BE2C (cell line): ENCODE measurements at regions not wholly inside any gene's neighbourhood (a gene's known extent, or its start where the extent isn't known, plus 50 kb on each side); places are given as distances from the start of the nearest gene placed in this dataset.
A peak's percentile ranks its signal among the peaks of the same experiment; 100 is the strongest.

Experiments used
- DNase-seq: peaks from one replicate; pipeline ENCODE4 v3.0.0-alpha.2; 2020
- H3K27me3 ChIP-seq: fragments of 250-450 bp; sonication (Bioruptor Pico); 2 replicates; pipeline ENCODE4 v1.5.1; 2020; ENCODE audit warnings: mild to moderate bottlenecking
- H3K36me3 ChIP-seq: fragments of 250-450 bp; sonication (Bioruptor Pico); 2 replicates; pipeline ENCODE4 v1.5.1; 2020; ENCODE audit warnings: mild to moderate bottlenecking
- H3K4me1 ChIP-seq: fragments of 250-450 bp; sonication (Bioruptor Pico); 2 replicates; pipeline ENCODE4 v1.5.1; 2020
- H3K4me3 ChIP-seq: 2 replicates; pipeline ENCODE4 v1.5.1; 2011; ENCODE audit warnings: low read depth, low read length
- H3K9me3 ChIP-seq: fragments of 250-450 bp; sonication (Bioruptor Pico); 2 replicates; pipeline ENCODE4 v1.5.1; 2020
- TF ChIP-seq, protein P1 (sequence below): IDR thresholded peaks from 2 replicates; pipeline ENCODE4 v1.5.1; 2012; ENCODE audit warnings: mild to moderate bottlenecking, low read depth, low read length

DNA sequence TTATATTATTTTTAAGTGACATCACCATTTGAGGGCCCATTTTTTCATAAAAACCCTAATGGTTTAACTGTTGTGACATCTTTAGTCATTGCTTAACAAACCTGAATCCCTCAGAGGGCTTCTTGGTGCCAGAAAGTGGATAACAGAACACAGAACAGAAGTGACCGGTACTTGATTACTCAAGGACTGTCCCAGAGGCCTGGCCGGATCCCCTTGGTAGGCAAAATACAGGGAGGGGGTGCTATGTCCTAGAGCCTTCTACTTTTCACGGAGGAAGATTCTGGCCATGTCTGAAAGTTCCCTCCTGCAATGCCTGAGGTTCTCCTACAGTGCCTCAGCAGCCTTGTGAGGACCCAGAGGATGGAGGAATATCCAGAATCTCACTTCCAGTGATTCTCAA is 94.3 kb upstream of the DCLK2 start:
- Histone ChIP-seq H3K36me3 (no peaks in the 10 kb centered on the region), H3K4me3 (no peak overlapping the region), H3K27me3 (no peaks in the 10 kb centered on the region), H3K9me3 (no peaks in the 10 kb centered on the region), H3K4me1 (peaks cover 6% of the 10 kb centered on the region; the same call in 1 of the 2 replicates)
- TF ChIP-seq, protein P1, sequence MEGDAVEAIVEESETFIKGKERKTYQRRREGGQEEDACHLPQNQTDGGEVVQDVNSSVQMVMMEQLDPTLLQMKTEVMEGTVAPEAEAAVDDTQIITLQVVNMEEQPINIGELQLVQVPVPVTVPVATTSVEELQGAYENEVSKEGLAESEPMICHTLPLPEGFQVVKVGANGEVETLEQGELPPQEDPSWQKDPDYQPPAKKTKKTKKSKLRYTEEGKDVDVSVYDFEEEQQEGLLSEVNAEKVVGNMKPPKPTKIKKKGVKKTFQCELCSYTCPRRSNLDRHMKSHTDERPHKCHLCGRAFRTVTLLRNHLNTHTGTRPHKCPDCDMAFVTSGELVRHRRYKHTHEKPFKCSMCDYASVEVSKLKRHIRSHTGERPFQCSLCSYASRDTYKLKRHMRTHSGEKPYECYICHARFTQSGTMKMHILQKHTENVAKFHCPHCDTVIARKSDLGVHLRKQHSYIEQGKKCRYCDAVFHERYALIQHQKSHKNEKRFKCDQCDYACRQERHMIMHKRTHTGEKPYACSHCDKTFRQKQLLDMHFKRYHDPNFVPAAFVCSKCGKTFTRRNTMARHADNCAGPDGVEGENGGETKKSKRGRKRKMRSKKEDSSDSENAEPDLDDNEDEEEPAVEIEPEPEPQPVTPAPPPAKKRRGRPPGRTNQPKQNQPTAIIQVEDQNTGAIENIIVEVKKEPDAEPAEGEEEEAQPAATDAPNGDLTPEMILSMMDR = no peak
- no peak for DNase-seq

DNA sequence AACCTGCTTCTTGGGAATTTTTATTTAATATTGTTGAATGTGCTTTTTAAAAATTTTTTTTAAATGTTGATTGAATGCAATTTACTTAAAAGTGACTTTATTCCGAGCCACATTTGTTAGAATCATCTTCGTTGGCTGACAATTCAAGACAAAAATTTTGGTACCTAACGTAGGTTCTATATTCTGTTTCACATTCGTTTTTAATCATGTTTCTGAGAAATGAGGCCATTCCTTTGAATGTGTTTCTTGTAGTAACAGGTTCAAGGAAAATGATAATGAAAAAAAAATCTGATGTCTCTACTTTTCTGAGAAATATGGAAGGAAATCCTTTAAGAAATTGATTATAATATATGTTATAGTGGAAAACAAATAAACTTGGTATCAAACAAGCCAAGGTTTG is 92.3 kb upstream of the DCLK2 start:
- no peak for DNase-seq
- Histone ChIP-seq H3K36me3 (no peaks in the 10 kb centered on the region), H3K4me3 (no peak overlapping the region), H3K27me3 (no peaks in the 10 kb centered on the region), H3K9me3 (no peaks in the 10 kb centered on the region), H3K4me1 (peaks cover 5% of the 10 kb centered on the region; the same call in 1 of the 2 replicates)
- TF ChIP-seq, protein P1 = no peak

DNA sequence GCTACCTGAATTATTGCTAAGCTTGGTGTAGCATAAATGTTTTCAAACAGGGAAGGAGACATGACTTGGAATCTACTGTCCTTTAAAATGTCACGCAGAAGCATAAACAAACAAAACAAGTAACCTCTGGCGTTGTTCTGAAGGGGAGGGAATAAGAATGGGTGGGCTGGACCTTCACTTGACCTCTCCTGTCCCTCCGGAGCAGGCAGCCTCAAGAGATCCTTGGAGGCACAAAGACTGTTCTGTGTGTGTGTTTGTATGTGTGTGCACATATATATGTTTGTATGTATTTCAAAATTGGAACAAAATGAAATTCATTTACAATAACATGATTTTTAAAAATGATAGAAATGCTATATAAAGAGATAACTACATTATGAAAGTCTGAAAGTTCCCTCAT is 91.3 kb upstream of the DCLK2 start:
- Histone ChIP-seq H3K9me3 (no peaks in the 10 kb centered on the region), H3K4me3 (peak overlapping the region; percentile 30), H3K27me3 (no peaks in the 10 kb centered on the region), H3K4me1 (peaks cover 4% of the 10 kb centered on the region; the same call in 1 of the 2 replicates), H3K36me3 (no peaks in the 10 kb centered on the region)
- TF ChIP-seq, protein P1 = no peak
- DNase-seq = no peak

DNA sequence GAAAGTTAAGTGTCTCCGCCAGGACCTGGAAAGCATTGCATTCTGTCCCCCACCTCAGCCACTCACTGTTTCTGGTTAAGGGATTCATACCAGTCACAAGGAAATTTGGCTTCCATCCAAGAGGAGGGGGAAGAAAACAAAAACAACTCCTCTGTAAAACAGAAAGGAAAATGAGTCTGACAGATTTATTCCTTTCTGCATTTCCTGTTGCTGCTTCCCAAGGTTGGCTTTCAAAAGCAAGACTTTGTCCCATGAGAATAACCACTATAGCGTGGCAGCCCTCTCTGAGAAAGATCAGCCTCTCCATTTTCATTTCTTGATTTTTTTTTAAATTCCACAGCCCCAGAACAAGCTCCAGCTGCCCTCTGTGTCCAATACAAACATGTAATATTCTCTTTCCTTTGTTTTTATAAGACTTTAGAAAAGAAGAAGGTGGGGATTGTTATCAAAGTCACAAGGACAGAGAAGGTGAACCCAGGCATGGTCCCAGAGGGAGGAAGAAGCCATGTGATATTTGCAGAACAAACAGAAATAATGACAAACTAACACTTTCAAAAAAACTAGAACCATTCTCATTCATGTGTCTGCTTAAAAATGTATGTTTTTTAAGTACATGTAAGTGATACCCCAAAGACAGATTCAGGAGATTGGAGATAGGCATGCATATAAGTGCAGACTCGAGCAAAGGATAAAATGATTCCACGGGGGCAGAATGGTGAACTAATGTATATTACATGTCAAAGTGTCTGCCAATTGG is 90.7 kb upstream of the DCLK2 start:
- peak overlapping the region; percentile 30 for H3K4me3 ChIP-seq
- TF ChIP-seq, protein P1 = no peak
- no peaks in the 10 kb centered on the region for H3K36me3 ChIP-seq
- peak; percentile 41 for DNase-seq
- no peaks in the 10 kb centered on the region for H3K27me3 ChIP-seq
- no peaks in the 10 kb centered on the region for H3K9me3 ChIP-seq
- H3K4me1 ChIP-seq = peaks cover 4% of the 10 kb centered on the region; the same call in 1 of the 2 replicates

DNA sequence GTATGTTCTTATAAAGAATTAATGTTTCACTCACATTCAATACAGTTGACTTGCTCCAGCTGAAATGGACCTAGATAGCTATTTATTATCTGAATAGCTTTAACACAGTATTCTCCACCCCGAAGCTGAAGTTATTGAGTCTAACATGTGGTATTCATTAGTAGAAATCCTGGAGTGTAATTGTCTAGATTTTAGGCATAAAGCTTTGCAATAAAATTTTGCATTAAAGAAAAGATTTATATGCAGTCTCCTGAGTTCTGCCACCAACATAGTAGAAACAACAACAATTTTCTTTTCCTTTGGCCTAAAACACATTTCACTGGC is 90.2 kb upstream of the DCLK2 start:
- TF ChIP-seq, protein P1 = no peak
- DNase-seq = no peak
- Histone ChIP-seq H3K4me3 (no peak overlapping the region), H3K9me3 (no peaks in the 10 kb centered on the region), H3K36me3 (no peaks in the 10 kb centered on the region), H3K4me1 (peaks cover 4% of the 10 kb centered on the region; the same call in 1 of the 2 replicates), H3K27me3 (no peaks in the 10 kb centered on the region)

DNA sequence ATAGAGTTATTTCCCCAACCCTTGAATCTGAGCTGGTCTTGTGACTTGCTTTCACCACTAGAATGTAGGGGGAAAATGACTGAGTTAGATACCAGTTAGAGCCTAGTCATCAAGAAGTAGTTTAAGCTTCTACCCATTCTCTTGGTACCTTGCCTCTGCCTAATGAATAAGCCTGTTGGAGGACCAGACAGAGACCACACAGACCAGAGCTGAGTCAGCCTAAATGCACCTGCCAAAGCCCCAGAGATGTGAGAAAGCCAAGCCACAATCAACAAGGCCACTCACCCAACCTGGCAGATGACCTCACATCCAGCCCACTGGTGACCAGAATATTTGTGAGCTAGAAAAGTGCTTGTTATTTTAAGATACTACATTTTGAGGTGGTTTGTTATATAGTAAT is 85.2 kb upstream of the DCLK2 start:
- Histone ChIP-seq H3K9me3 (no peaks in the 10 kb centered on the region), H3K4me1 (no peaks in the 10 kb centered on the region; the same call in 1 of the 2 replicates), H3K4me3 (no peak overlapping the region), H3K27me3 (no peaks in the 10 kb centered on the region), H3K36me3 (no peaks in the 10 kb centered on the region)
- no peak for DNase-seq
- TF ChIP-seq, protein P1 = no peak
